ENCODE measurements at regions not wholly inside any gene's neighbourhood (a gene's known extent, or its start where the extent isn't known, plus 50 kb on each side); places are given as distances from the start of the nearest gene placed in this dataset.
"Not testable (repeated sequence)": the region's sequence is repeated elsewhere in the genome, so short reads cannot be mapped to it uniquely, and the experiment has no call there.

- no peak for DNase-seq
Observed at GRCh38 chr12:115898670-115899069, 378.8 kb downstream of the MED13L start.

GRCh38 chr12:115897729-115898128 lies 379.8 kb downstream of the MED13L start:
- no peak for DNase-seq

- DNase-seq = no peak
Observed at GRCh38 chr12:115895247-115895646, 382.2 kb downstream of the MED13L start.

- DNase-seq = no peak
Observed at GRCh38 chr12:115891556-115892164, 385.8 kb downstream of the MED13L start.

GRCh38 chr12:115886666-115887065 lies 390.8 kb downstream of the MED13L start:
- no peak for DNase-seq

- DNase-seq = no peak
Observed at GRCh38 chr12:115885040-115885690, 392.3 kb downstream of the MED13L start.

- no peak for DNase-seq
Observed at GRCh38 chr12:115882936-115883335, 394.6 kb downstream of the MED13L start.

- DNase-seq = no peak
Observed at GRCh38 chr12:115880238-115880637, 397.3 kb downstream of the MED13L start.

GRCh38 chr12:115879354-115879753 lies 398.1 kb downstream of the MED13L start:
- no peak for DNase-seq

- DNase-seq = no peak
Observed at GRCh38 chr12:115873451-115874082, 403.9 kb downstream of the MED13L start.

- no peak for DNase-seq
Observed at GRCh38 chr12:115872919-115873357, 404.6 kb downstream of the MED13L start.

- DNase-seq = no peak
Observed at GRCh38 chr12:115872212-115872611, 405.3 kb downstream of the MED13L start.

- DNase-seq = no peak
Observed at GRCh38 chr12:115871714-115872113, 405.8 kb downstream of the MED13L start.

- no peak for DNase-seq
Observed at GRCh38 chr12:115870510-115870909, 407.0 kb downstream of the MED13L start.

GRCh38 chr12:115870021-115870420 lies 407.5 kb downstream of the MED13L start:
- DNase-seq = no peak

GRCh38 chr12:115869604-115870003 lies 407.9 kb downstream of the MED13L start:
- no peak for DNase-seq

GRCh38 chr12:115868624-115869023 lies 408.9 kb downstream of the MED13L start:
- DNase-seq = no peak

- DNase-seq = no peak
Observed at GRCh38 chr12:115867854-115868253, 409.6 kb downstream of the MED13L start.

GRCh38 chr12:115866909-115867525 lies 410.5 kb downstream of the MED13L start:
- DNase-seq = no peak

- not testable (repeated sequence) for DNase-seq
Observed at GRCh38 chr12:115866281-115866680, 411.2 kb downstream of the MED13L start.

- no peak for DNase-seq
Observed at GRCh38 chr12:115864396-115864795, 413.1 kb downstream of the MED13L start.

GRCh38 chr12:115860619-115861018 lies 416.9 kb downstream of the MED13L start:
- no peak for DNase-seq

GRCh38 chr12:115859231-115859630 lies 418.3 kb downstream of the MED13L start:
- no peak for DNase-seq

GRCh38 chr12:115857923-115858322 lies 419.6 kb downstream of the MED13L start:
- DNase-seq = no peak

Measured in kidney glomerular epithelial cell (primary cell).